GM12878 (cell line): ENCODE measurements at regions not wholly inside any gene's neighbourhood (a gene's known extent, or its start where the extent isn't known, plus 50 kb on each side); places are given as distances from the start of the nearest gene placed in this dataset.

Experiments
- ATAC-seq: fragments of 200-7000 bp; cut with Tn5 transposase; 3 replicates; pipeline ENCODE4 v1.9.1; 2020; ENCODE audit warnings: mild to moderate bottlenecking, moderate library complexity
- BruUV-seq: library from RNA; stranded (reverse); fragments of 400-500 nt; replicated peaks from 2 replicates; lab custom pipeline; 2021; lab: Mats Ljungman, UMichigan
- CTCF ChIA-PET: fragments of 300-600 bp; sonication (Branson Sonifier 250); formaldehyde crosslinking; extraction: SDS; loops from one replicate; lab custom pipeline; 2021; ENCODE audit warnings: inconsistent platforms; lab: Yijun Ruan, JAX
- POLR2A ChIA-PET: fragments of 350-600 bp; formaldehyde crosslinking; extraction: SDS; loops from one replicate; lab custom pipeline; 2021; ENCODE audit warnings: inconsistent platforms; lab: Charles Lee
- RAD21 ChIA-PET: fragments of 300-600 bp; sonication (Branson Sonifier 250); formaldehyde crosslinking; loops from one replicate; lab custom pipeline; 2023; ENCODE audit warnings: antibody characterized with exemption; ENCODE audit not compliant: unreplicated experiment; lab: Charles Lee
- SMC1A ChIA-PET: fragments of 300-600 bp; sonication (Branson Sonifier 250); formaldehyde crosslinking; loops from one replicate; lab custom pipeline; 2023; ENCODE audit not compliant: unreplicated experiment, uncharacterized antibody; lab: Charles Lee
- DNase-seq: peaks from one replicate; pipeline ENCODE4 v3.0.0-alpha.2; 2011; ENCODE audit warnings: low read depth, low spot score
- FAIRE-seq: peaks from 3 replicates; lab custom pipeline; 2011; peaks lifted over from hg19 to GRCh38; lab: Jason Lieb, UNC
- H2AFZ ChIP-seq: 2 replicates; pipeline ENCODE4 v1.6.0; 2011; ENCODE audit warnings: low read depth, low read length, control low read depth; ENCODE audit not compliant: control insufficient read depth
- H3K27ac ChIP-seq: 2 replicates; pipeline ENCODE4 v1.5.1; 2011; ENCODE audit warnings: control low read depth; ENCODE audit not compliant: control insufficient read depth, insufficient read depth
- H3K27me3 ChIP-seq, 2 experiments: replicated peaks in 1 of 2; 2 replicates each; pipeline versions ENCODE4 v1.6.0 to v1.6.1; 2011; ENCODE audit warnings: low read length in 1 of 2; ENCODE audit not compliant: control insufficient read depth in 2 of 2, insufficient read depth in 2 of 2
- H3K36me3 ChIP-seq, 2 experiments: 2 replicates each; pipeline ENCODE4 v1.5.1; 2011; ENCODE audit warnings: low read length in 1 of 2; ENCODE audit not compliant: control insufficient read depth in 2 of 2, insufficient read depth in 2 of 2
- H3K4me1 ChIP-seq: 2 replicates; pipeline ENCODE4 v1.6.1; 2011; ENCODE audit warnings: mild to moderate bottlenecking, low read length, moderate library complexity, mixed read lengths; ENCODE audit not compliant: control insufficient read depth, insufficient read depth
- H3K4me2 ChIP-seq: 2 replicates; pipeline ENCODE4 v1.6.0; 2011; ENCODE audit warnings: control low read depth; ENCODE audit not compliant: control insufficient read depth, insufficient read depth
- H3K4me3 ChIP-seq: fragments of 200-600 bp; sonication (generic); 2 replicates; pipeline ENCODE4 v1.5.1; 2016
- H3K79me2 ChIP-seq: 2 replicates; pipeline ENCODE4 v1.6.0; 2011; ENCODE audit warnings: low read length; ENCODE audit not compliant: control insufficient read depth, insufficient read depth
- H3K9ac ChIP-seq: 2 replicates; pipeline ENCODE4 v1.8.0; 2011; ENCODE audit warnings: low read length, control low read depth, mixed read lengths; ENCODE audit not compliant: control insufficient read depth, insufficient read depth
- H3K9me3 ChIP-seq: replicated peaks from 3 replicates; pipeline ENCODE4 v1.5.1; 2011; ENCODE audit warnings: mild to moderate bottlenecking, low read length; ENCODE audit not compliant: control insufficient read depth, insufficient read depth
- H4K20me1 ChIP-seq: 2 replicates; pipeline ENCODE4 v1.6.0; 2011; ENCODE audit not compliant: control insufficient read depth, insufficient read depth
- CHD2 ChIP-seq: IDR thresholded peaks from 2 replicates; pipeline ENCODE4 v1.6.1; 2011; ENCODE audit warnings: low read depth, low read length, improper control_type of control experiment, borderline replicate concordance
- ELK1 ChIP-seq: IDR thresholded peaks from 2 replicates; pipeline ENCODE4 v1.6.1; 2012; ENCODE audit warnings: low read depth, low read length, improper control_type of control experiment
- ETV6 ChIP-seq, 2 experiments: fragments of 450-650 bp in 1 of 2; IDR thresholded peaks in 1 of 2; conservative IDR thresholded peaks in 1 of 2; 2 replicates each; pipeline ENCODE4 v1.6.1; 2014; ENCODE audit warnings: antibody characterized with exemption in 1 of 2, borderline replicate concordance in 1 of 2, low read depth in 1 of 2, mild to moderate bottlenecking in 1 of 2, moderate library complexity in 1 of 2
- HCFC1 ChIP-seq: fragments of 150-350 bp; IDR thresholded peaks from 2 replicates; pipeline ENCODE4 v1.6.1; 2014; ENCODE audit warnings: low read length
- HDGF ChIP-seq: fragments of 450-650 bp; IDR thresholded peaks from 2 replicates; pipeline ENCODE4 v1.6.1; 2016; ENCODE audit warnings: antibody characterized with exemption
- LARP7 ChIP-seq: fragments of 450-650 bp; IDR thresholded peaks from 2 replicates; pipeline ENCODE4 v1.6.1; 2017; ENCODE audit warnings: mild to moderate bottlenecking
- MTA3 ChIP-seq: IDR thresholded peaks from 2 replicates; pipeline ENCODE4 v1.6.1; 2012; ENCODE audit warnings: low read length, inconsistent platforms, borderline replicate concordance
- MXI1 ChIP-seq: fragments of 150-350 bp; IDR thresholded peaks from 2 replicates; pipeline ENCODE4 v1.6.1; 2011; ENCODE audit warnings: low read depth, mild to moderate bottlenecking, inconsistent platforms, low read length, improper control_type of control experiment
- NR2C1 ChIP-seq: fragments of 450-650 bp; IDR thresholded peaks from 2 replicates; pipeline ENCODE4 v1.6.1; 2017; ENCODE audit warnings: antibody characterized with exemption, mild to moderate bottlenecking, moderate library complexity
- NRF1 ChIP-seq: conservative IDR thresholded peaks from 2 replicates; pipeline ENCODE4 v1.6.1; 2011; ENCODE audit warnings: mild to moderate bottlenecking, low read depth, low read length, improper control_type of control experiment
- POLR2A ChIP-seq: IDR thresholded peaks from 2 replicates; pipeline ENCODE4 v1.6.1; 2011; ENCODE audit warnings: low read depth, mild to moderate bottlenecking, low read length
- RAD51 ChIP-seq: fragments of 450-650 bp; IDR thresholded peaks from 2 replicates; pipeline ENCODE4 v1.6.1; 2016; ENCODE audit warnings: moderate library complexity, mild to moderate bottlenecking, inconsistent platforms
- RCOR1 ChIP-seq: conservative IDR thresholded peaks from 2 replicates; pipeline ENCODE4 v1.6.1; 2012; ENCODE audit warnings: low read depth, low read length, improper control_type of control experiment
- RUNX3 ChIP-seq: IDR thresholded peaks from 2 replicates; pipeline ENCODE4 v1.6.1; 2012; ENCODE audit warnings: low read length, inconsistent platforms
- SMAD5 ChIP-seq: IDR thresholded peaks from 2 replicates; pipeline ENCODE4 v1.6.1; 2016; ENCODE audit warnings: antibody characterized with exemption, low read depth
- TCF12 ChIP-seq: IDR thresholded peaks from 2 replicates; pipeline ENCODE4 v1.6.1; 2011; ENCODE audit warnings: low read depth, mild to moderate bottlenecking, low read length
- ZNF24 ChIP-seq: fragments of 450-650 bp; IDR thresholded peaks from 2 replicates; pipeline ENCODE4 v1.6.1; 2017; ENCODE audit warnings: antibody characterized with exemption, mild to moderate bottlenecking
- ZNF384 ChIP-seq: IDR thresholded peaks from 2 replicates; pipeline ENCODE4 v1.6.1; 2012; ENCODE audit warnings: low read depth, mild to moderate bottlenecking, low read length, improper control_type of control experiment, borderline replicate concordance
- WGBS: methylation state at CpG from one replicate; pipeline ENCODE4 v1.1.6; 2016; ENCODE audit warnings: low lambda C conversion rate; ENCODE audit not compliant: insufficient replicate concordance, insufficient coverage; ENCODE audit errors: missing lambda C conversion rate; 5-methylcytosine and 5-hydroxymethylcytosine counted together
- in situ Hi-C: fragments of 300-500 bp; cut with MboI; formaldehyde crosslinking; loops from 9 replicates; pipeline ENCODE4 v1.14.3; 2018; ENCODE audit warnings: mixed read lengths
- intact Hi-C: fragments of 100-400 bp; cut with micrococcal nuclease; formaldehyde crosslinking; loops from one replicate; pipeline ENCODE4 v1.14.2; 2022; ENCODE audit not compliant: unreplicated experiment

GRCh38 chr10:78688901-78689583, 379.7 kb upstream of the ZMIZ1 start:
- no TSS peak for BruUV-seq
- ChIA-PET CTCF (no interaction called here), SMC1A (no interaction called here)

More at GRCh38 chr10:78688901-78689583, 379.7 kb upstream of the ZMIZ1 start:
- 23% methylated on average over 13 of the region's 13 CpGs for WGBS
- TF ChIP-seq NRF1 (no peak), RAD51 (no peak), RCOR1 (no peak), MTA3 (no peak), TCF12 (no peak), ZNF24 (no peak), SMAD5 (no peak), CHD2 (no peak), MXI1 (no peak), NR2C1 (no peak), HCFC1 (no peak), ELK1 (no peak), POLR2A (no peak), LARP7 (no peak), ETV6 (conservative IDR thresholded peaks at IDR 0.05 in 1 of 2, IDR thresholded peaks at IDR 0.05 in 1 of 2; ENCODE audit: borderline replicate concordance in 1 of 2, low read depth in 1 of 2) (no peak), HDGF (no peak), ZNF384 (no peak), RUNX3 (no peak)
- no peak overlapping the region for H3K4me3 ChIP-seq
- FAIRE-seq (no peak), DNase-seq (no peak), ATAC-seq (no peak)
- RAD21 ChIA-PET = no interaction called here
- no peak overlapping the region for H3K4me2 ChIP-seq
- no peak overlapping the region for H3K9ac ChIP-seq
- in situ Hi-C loops (no loop called here), intact Hi-C loops (no loop called here)
- POLR2A ChIA-PET = no interaction called here
- no peaks in the 10 kb centered on the region for H3K79me2 ChIP-seq
- no peaks in the 10 kb centered on the region for H3K36me3 ChIP-seq
- H4K20me1 ChIP-seq = no peaks in the 10 kb centered on the region
- no peak overlapping the region for H2AFZ ChIP-seq
- no peaks in the 10 kb centered on the region for H3K9me3 ChIP-seq
- H3K27ac ChIP-seq = no peak overlapping the region
- H3K4me1 ChIP-seq = no peaks in the 10 kb centered on the region
- H3K27me3 ChIP-seq = no peaks in the 10 kb centered on the region; a peak in 1 of 4 replicates
